SKM-1 (cell line): ENCODE measurements at regions not wholly inside any gene's neighbourhood (a gene's known extent, or its start where the extent isn't known, plus 50 kb on each side); places are given as distances from the start of the nearest gene placed in this dataset.
"Not testable (repeated sequence)": the region's sequence is repeated elsewhere in the genome, so short reads cannot be mapped to it uniquely, and the experiment has no call there.

Experiments
- DNase-seq: peaks from one replicate; lab custom pipeline; 2025; ENCODE audit not compliant: unreplicated experiment; lab: John Stamatoyannopoulos, UW

DNA sequence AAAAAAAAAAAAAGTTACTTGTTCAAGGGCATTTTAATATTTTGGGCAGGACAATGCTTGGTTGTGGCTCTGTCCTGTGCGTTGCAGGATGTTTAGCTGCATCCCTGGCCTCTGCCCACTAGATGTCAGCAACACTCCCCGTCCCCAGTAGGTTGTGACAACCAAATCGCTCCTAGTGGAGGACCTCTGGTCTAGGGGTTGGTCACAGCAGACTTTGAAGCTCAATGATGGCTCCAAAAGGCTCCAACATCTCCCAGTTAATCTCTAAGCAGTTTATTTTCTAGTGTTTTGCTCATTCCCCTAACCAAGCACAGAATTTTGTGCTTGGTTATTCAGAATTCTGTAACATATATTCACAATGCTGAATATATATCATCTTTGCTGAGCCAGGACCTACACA lies 67.0 kb downstream of the CHRNA1 start:
- peak; percentile 49 for DNase-seq

DNA sequence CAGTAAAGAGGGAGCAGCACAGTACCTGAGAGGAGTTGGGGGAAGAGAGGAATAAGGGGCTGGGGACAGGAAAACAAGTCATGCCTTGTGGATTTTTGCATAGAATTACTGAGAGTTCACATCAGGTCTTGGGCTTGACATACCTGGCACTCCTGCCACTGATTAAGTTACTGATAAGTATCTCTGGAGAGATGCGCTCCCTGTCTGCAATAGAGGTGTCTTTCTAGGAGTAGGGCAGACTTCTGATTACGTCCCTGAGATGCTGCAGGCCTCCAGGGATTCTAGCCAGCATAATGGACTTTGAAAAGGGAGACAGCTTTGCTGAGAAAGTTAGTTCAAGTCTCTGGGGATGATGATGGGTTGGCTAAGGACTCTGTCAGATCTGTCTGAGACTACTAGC lies 69.4 kb downstream of the CHRNA1 start:
- DNase-seq, result no peak

DNA sequence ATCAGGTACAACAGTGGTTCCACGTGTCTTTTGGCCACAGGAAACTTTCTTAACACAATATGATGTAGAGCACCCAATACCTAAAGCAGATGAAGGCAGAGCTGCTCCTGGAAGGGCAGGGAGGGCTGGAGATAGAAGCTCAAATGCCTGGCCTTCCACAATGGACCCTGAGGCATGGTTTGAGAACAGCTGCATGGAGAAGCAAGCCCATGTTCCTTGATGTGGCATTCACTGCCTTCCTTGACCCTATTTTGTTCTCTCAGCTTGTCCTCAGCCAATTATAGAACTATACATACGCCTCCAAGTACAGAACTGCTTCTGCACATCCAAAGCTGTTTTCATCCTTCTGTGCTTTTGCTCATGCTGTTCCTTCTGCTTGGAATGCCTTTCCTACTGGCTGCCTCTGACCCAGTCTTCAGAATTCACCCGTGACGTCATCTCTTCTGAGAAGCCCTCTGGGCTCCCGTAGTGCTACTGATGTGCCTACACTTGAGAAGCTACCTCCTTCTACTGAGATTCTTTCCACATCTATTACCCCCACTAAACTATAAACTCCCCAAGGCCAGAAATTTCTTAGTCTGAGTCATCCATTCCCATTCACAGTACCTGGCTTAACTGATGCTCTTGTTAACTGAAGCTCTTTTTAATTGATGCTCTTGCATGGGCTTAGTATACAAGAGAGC lies 69.9 kb downstream of the CHRNA1 start:
- DNase-seq, result no peak

DNA sequence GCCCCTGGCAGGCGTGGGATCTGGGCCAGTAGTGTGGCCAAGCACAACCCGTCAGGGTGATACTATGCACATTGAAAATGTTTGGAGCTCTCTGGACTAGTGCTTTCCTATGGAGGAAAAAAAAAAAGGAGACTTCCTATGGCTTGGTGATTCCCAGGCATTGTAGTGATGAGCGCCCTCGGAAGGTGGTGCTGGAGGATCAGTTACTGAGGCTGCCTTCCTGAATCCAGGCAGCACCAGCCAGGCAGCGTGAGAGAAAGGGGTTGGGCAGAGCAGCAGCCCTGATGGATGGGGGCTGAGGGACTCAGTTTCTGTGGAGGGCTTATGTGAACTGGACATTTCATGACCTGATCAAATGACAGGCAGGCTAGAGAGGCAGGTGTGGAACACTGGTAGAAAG lies 70.9 kb downstream of the CHRNA1 start:
- no peak for DNase-seq

DNA sequence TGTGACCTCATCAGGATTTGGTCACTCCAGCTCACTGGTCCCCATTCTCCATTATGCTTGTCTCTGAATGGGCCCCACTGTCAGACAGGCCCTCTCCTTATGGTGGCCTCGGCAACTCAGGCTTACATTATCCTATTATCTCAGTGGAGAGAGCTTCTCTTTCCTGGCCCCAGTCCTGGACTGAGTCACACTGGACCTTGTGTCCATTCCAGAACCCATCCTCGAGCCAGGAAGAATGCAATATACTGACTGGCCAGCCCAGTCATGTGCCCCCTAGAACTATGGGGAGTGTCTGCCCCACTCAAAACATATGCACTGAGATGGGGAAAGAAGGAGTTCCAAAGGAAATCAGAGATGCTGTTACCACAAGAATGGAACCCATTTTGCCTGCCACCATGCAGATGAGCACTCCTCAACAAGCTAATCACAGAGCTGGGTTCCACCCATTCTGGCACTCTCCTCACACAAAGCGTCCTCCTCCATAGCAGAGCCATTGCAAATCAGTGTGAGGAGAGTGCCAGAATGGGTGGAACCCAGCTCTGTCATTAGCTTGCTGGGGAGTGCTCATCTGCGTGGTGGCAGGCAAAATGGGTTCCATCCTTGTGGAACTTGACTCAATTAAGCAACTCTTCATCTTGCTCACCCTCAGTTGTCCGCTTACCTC lies 71.9 kb downstream of the CHRNA1 start:
- DNase-seq, result no peak

DNA sequence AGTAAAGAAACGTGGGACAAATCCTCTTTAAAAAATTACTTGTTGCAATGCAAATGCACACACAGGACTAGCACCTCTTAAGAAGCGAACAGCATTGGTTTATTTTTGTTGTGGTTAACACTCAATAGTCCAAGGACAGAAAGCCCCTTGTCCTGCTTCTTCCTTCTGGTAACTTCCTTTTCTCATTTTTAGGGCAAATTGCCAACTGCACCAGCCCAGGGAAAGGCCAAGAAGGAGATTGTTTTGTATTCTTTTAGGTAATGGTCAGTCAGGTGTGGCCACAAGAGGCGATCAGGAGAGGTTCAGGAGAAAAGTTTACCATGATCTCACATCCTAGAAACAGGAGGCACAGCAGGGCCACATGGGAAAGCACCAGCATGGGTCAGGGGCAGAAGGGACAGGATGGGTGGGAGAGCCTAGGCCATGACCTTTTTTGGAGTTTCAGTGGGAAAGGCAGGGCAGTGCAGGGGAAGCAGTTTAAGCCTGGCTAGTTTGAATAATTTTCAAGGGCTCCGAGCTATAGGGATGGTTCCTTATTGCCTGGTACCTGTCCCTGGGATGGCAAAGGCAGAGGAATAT lies 73.0 kb downstream of the CHRNA1 start:
- DNase-seq, result no peak

DNA sequence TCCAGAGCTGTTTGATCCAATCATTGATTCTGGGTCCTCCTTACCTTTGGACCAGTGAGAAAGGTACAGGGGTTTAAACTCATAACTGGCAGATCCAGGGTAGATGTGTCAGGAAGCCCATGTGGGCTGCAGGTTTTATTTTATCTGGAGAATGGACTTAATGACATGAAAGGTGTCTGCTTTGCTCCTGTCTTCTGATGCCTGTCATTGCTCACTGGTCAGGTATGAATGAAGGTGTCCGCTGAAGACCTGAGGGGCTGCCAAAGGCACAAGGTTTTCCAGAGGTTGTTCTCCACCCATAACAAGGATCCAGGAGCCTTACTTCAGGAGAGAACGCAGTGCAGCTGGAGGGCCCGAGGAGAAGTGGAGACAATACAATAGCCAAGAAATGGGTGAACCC lies 74.2 kb downstream of the CHRNA1 start:
- DNase-seq, result no peak

DNA sequence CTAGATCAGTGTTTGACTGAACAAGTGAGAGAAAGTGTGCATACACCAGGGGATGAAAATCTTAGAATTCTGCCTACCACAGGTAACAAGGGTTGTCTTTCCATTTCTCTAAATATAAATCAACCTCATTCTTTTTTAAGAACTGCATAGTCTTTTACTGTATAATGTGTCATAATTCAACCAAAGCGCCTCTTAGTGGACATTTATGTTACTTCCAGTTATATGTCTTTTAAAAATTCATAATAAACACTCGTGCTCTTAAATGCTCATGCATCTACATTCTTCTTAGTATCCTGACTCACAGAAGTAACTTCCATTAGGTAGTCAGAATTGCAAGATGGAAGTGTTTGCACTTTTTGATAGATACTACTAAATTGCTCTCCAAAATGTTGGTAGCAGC lies 76.2 kb downstream of the CHRNA1 start:
- DNase-seq, result peak; percentile 24

DNA sequence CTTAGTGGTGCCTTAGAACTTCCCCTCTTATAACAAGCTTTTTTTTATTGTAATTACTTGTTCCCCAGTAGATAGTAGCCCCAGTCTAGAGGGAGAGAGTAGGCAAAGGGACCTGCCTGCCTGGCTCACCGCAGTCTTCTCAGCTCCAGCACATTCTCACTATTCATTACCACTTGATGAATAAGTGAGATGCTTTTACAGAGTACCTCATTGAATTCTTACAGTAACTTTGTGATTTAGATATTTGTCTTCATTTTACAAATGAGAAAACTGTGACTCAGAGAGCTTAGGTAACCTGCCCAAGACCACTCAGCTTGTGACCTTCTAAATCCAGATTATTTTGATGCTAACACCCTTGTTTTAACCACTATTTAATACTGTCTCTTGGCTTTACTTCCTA lies 77.8 kb downstream of the CHRNA1 start:
- no peak for DNase-seq

DNA sequence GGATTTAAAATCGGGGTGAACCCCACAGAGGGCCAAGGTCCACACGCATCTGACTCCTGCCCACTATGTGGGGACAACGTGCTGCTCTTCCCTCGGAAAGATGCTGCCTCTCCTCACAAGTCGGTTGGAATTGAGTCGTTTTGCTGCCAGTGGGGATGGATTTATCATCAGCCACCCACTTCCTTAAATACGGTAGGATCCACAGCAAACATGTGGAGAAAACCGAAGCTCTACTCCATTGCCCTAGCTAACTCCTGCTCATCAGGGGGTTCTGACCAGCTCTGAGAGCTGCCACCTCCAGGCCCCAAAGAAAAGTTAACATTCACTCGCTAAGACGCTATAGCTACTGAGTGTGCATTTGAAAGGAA lies 80.9 kb downstream of the CHRNA1 start:
- peak; percentile 30 for DNase-seq

DNA sequence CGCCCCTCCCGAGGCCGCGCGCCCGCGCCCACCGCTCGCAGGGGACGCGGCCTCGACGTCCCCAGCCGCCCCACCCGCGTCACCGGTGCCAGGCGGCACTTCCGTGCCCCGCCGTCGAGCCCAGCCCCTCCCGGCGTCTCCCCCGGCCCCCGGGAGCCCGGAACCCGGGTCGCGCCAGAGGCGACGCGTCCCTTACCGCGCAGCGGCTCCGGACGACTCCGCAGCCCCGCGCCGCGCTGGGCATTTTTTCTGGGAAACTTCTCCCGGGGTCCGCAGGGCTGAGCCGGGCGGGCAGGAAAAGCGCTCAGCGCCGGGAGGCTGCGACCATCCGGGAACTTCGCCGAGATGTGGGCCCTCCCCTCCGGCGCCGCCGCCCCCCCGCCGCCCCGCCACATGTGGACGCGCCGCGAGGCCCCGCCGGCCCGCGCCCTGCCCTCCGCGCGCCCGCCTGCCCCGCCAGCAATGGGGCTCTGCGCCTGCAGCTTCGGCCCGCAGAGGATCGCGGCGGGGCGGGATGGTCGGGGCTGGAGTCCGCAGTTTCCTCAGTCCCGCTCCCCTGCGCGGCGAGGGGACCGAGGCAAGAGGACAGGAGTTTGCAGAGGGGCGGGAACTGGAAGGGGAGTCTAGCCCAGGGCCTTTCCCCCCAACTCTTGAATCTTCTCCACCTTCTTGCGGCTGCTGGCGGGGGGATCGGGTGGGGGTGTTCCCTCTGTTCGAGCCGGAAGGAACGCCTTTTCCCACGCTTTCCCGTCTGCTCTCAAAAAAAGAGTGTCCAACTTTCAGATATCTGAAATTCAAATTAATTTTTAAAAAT lies 81.5 kb downstream of the CHRNA1 start:
- DNase-seq, result no peak

DNA sequence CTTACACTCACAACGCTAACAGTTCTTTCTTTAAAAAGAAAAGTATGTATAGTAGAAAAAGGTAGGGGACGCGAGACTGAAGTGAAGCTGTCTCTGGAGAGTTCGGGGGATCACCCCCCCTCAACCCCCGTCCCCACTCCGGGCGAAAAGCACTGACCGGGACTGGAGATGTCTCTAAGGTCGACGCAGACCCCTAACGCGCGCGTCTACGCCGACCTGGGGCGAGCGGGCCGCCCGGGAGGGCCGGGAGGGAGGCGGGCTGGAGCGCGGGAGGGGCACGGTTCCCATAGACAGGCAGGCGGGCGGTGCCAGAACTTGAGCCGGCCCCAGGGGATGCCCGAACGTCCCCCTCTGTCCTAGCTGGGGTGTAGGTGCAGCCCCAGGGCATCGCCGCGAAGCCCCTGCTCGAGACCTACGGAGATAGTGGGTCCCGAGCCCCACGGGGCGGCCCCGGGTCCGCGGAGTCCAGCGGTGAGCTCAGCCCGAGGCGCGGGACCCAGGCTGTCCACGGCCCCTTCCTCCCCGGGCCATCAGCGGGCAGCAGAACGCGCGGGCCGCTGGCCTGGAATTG lies 82.2 kb downstream of the CHRNA1 start:
- DNase-seq, result no peak

DNA sequence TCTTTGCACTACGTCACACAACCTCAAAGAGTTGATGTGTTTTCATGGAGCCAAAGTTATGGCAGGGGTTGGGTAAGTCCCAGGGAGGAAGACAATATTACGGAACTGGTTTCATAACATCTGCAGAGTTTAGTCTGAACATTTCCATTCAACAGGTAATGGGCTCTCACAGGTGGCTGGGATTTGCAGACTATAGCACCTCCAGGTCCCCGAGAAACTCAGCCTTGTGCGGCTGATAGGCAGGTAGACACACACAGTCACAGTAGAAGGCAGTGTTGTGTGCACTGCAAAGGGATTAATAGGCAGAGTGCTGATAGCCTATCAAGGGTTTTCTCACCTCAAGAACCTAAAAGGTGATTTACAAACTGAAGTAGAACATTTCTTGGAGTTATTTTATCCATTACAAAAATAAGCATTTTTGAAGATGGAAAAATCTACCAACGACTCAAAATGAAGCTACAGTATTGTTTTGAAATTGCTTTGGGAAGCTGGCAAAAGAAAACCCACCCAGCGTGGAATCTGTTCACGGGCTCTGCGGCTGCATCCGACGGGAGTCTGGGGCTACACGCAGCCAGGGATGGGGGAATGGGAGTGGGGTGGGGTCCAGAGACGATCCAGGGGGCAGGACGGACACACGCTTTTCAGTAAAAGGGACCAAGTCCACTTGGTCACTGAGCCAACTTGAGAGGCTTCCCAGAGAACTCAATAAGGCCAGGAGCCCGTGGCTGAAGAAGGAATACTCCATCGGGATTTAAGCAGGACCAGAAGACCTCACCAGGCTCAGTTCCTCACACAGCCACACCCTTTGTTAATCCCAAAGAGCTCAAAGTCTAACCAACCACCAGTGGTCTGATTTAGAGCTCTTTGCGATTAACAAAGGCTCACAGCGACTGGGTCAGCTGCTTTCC lies 82.9 kb downstream of the CHRNA1 start:
- DNase-seq, result no peak

DNA sequence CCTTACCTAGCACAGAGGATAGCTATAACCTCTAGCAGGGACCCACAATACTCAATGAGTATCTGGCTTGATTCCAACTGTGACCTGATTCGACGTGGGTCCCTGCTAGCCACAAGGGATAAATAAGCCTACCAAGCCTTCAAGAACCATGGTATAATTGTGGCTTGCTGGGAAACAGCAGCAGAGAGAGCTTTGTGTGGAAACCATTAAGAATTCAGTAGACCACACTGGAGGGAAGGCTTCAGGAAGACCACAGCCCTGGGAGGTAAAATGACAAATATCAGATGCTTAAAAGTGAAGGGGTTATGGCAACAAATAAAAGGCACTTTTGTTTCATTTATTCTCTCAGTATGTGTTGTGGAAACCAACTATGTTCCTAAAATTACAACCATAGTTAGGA lies 82.6 kb upstream of the WIPF1 start:
- DNase-seq, result no peak

DNA sequence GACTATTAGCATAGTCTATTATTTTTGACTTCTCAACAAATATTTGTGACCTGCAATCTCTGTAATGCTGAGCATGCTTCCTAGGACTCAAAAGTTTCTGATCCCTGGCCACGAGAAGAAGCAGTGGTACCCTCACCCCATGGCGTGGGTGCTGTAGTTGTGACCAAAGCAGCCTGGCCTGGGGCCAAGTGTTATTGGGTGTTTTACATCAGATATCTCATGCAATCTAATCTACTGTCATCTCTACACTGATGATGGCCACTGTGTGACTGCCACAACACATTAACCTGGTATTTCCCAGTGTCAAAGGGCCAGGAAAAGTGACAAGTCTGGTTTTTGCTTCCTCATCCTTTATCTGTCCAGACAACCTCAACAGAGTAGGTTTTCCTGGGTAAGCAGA lies 80.8 kb upstream of the WIPF1 start:
- DNase-seq, result no peak

DNA sequence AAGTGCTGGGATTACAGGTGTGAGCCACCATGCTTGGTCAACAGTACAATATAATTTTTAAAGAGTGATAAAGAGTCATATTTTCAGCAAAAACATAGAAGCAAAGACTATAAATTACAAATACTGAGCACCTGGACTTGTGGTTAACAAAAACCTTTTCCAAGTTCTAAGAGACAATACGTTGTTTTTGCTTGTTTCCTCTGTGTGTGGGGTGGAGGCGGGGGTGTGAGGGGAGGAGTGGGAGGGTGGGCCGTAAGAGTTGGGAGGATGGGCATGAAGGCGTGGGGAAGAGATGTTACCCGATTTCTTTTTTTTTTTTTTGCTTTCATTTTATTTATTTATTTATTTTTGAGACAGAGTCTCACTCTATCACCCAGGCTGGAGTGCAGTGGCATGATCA lies 78.0 kb upstream of the WIPF1 start:
- no peak for DNase-seq

DNA sequence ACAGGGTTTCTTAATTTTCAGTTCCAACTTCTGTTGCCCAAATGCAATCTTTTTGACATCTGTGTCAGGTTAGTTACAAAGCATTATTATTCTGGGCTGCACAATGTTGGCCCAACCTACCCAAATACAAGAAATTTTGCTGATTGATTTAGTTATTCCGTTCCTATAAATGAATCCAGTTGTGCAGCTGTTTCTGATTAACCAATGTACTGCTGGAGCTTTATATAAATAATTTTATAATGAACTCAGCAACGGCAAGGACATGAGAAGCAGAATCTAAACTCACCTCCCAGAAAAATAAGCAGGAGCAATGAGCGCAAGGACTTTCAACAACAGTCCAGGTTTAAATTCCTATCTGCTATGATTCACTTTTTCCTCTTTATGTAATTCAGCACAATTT lies 76.3 kb upstream of the WIPF1 start:
- DNase-seq, result no peak

DNA sequence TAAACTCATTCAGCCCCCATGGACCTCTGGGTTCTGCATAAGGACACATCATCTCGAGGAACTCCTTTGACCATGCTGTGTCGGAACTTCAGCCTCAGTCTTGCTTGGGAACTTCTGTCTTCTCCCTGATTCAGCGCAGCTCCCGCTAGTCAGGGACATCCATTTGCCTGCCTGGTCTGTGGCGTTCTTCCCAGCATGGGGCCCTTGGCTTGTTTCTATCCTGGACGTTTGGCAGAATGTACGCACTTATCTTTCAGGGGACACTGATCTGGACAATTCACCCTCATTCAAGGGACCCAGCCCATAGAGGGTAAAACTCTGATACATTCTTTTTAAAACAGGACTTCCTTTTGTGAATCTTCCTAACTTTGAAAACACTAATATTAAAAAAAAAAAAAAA lies 75.8 kb upstream of the WIPF1 start:
- DNase-seq, result no peak

DNA sequence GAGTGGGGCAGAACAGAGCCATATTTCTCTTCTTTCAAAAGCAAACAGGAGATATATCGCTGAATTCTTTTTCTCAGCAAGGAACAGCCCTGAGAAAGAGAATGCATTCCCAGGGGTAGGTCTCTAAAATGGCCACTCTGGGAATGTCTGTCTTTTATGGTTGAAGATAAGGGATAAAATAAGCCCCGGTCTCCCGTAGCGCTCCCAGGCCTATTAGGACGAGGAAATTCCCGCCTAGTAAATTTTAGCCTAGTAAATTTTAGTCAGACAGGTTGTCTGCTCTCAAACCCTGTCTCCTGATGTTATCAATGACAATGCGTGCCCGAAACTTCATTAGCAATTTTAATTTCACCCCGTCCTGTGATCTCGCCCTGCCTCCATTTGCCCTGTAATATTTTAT lies 73.9 kb upstream of the WIPF1 start:
- DNase-seq, result not testable (repeated sequence)

DNA sequence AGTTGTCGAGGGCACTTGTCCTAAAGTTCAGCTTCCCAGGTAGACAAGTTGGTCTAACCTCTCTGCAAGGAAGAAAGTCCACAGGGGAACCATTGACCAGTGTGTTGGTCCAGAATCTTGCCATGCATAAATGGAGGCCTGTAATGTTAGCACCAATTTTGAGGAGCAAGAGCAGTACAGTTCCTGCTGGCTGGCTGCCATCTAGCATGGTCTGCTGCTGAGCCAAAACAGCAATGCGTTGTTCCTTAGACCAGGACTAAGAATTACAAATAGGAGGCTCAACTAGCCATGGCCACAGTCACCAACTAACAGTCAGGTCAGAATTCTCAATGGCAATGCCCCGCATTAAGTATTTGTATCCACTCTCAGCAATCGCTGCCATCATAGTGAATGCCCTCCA lies 72.8 kb upstream of the WIPF1 start:
- DNase-seq, result no peak

DNA sequence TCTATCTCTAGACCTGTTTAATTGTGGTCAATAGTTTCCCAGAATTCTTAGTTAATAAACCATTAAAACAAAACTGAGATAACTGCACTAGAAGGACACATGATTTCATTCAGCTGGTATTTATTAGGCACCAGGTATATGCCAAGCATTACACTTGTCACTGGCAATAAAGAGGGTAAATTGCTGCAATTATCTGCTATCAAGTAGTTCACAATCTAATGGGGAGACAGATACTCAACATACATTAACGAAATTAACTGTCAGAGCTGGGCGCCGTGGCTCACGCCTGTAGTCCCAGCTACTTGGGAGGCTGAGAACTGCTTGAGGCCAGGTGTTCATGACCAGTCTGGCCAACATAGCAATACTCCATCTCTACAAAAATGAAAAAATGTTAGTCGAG lies 71.7 kb upstream of the WIPF1 start:
- no peak for DNase-seq
